ENCODE measurements at regions not wholly inside any gene's neighbourhood (a gene's known extent, or its start where the extent isn't known, plus 50 kb on each side); places are given as distances from the start of the nearest gene placed in this dataset.
"Not testable (repeated sequence)": the region's sequence is repeated elsewhere in the genome, so short reads cannot be mapped to it uniquely, and the experiment has no call there.

DNA sequence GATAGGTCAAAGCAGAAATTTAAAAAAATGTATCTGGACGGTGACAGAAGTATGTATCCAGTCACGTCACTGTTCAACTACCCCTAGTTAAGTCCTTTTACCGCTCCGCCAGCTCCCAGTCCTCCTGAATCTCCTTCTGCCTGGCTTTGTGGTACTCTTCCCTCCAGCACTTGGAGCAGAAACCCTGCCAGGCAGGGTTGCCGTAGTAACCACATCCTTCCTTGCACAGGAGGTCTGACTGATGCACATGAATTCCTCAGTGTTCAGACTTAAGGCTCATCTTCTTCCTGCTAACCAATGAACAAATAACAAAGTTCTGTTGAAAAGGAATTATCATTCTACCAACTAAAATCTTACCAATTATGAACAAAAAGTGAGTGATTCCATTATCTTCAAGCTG is 69.8 kb upstream of the SRRM3 start:
- TF ChIP-seq, protein P1, sequence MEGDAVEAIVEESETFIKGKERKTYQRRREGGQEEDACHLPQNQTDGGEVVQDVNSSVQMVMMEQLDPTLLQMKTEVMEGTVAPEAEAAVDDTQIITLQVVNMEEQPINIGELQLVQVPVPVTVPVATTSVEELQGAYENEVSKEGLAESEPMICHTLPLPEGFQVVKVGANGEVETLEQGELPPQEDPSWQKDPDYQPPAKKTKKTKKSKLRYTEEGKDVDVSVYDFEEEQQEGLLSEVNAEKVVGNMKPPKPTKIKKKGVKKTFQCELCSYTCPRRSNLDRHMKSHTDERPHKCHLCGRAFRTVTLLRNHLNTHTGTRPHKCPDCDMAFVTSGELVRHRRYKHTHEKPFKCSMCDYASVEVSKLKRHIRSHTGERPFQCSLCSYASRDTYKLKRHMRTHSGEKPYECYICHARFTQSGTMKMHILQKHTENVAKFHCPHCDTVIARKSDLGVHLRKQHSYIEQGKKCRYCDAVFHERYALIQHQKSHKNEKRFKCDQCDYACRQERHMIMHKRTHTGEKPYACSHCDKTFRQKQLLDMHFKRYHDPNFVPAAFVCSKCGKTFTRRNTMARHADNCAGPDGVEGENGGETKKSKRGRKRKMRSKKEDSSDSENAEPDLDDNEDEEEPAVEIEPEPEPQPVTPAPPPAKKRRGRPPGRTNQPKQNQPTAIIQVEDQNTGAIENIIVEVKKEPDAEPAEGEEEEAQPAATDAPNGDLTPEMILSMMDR (IDR thresholded peaks at IDR 0.05), result not testable (repeated sequence)
- not testable (repeated sequence) for TF ChIP-seq RAD21 (IDR thresholded peaks at IDR 0.05; ENCODE audit: low read length)

Measured in SK-N-SH (cell line).